Hippocampal formation (tissue), 2 donors: ENCODE measurements at regions not wholly inside any gene's neighbourhood (a gene's known extent, or its start where the extent isn't known, plus 50 kb on each side); places are given as distances from the start of the nearest gene placed in this dataset.

Experiments
- DNase-seq, 2 donors: peaks; one replicate each; lab custom pipeline; 2025; lab: John Stamatoyannopoulos, UW

DNA sequence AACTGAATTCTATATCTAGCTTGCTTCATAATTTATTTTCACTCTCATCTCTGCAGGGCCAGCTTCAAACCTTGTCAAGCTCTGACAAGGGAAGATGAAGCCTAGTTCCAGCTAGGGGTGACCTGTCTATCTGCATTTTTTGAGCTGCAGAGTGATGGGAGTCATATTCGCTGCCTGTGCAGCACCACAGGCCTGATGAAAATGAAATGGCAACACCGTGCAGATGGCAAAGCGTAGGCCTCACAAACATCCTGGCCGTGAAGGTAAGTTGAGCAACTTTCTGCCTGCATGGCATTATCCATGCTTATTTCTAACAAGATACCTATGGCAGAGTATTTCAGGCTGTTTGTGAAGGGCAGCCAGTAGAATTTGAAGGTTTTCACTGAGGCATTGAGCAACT, 86.4 kb upstream of the C1QTNF9B start:
- no peak for DNase-seq

- no peak for DNase-seq
Observed at GRCh38 chr13:23984546-23984945, 87.2 kb upstream of the C1QTNF9B start.

GRCh38 chr13:23985060-23985459, 87.8 kb upstream of the C1QTNF9B start:
- no peak for DNase-seq

- DNase-seq, result no peak
Observed at GRCh38 chr13:23985839-23986238, 88.5 kb upstream of the C1QTNF9B start.

GRCh38 chr13:23986619-23987018, 89.3 kb upstream of the C1QTNF9B start:
- DNase-seq, result no peak

GRCh38 chr13:23987331-23987894, 90.1 kb upstream of the C1QTNF9B start:
- no peak for DNase-seq

GRCh38 chr13:23988546-23989122, 91.3 kb upstream of the C1QTNF9B start:
- DNase-seq, result no peak

- DNase-seq, result no peak
Observed at GRCh38 chr13:23990455-23990854, 93.2 kb upstream of the C1QTNF9B start.

- no peak for DNase-seq
Observed at GRCh38 chr13:23991119-23991518, 93.8 kb upstream of the C1QTNF9B start.

- peak; percentile 84 to 86 for DNase-seq
Observed at GRCh38 chr13:23992781-23993679, 95.7 kb upstream of the C1QTNF9B start.

- no peak for DNase-seq
Observed at GRCh38 chr13:23993680-23993985, 96.3 kb upstream of the C1QTNF9B start.

DNA sequence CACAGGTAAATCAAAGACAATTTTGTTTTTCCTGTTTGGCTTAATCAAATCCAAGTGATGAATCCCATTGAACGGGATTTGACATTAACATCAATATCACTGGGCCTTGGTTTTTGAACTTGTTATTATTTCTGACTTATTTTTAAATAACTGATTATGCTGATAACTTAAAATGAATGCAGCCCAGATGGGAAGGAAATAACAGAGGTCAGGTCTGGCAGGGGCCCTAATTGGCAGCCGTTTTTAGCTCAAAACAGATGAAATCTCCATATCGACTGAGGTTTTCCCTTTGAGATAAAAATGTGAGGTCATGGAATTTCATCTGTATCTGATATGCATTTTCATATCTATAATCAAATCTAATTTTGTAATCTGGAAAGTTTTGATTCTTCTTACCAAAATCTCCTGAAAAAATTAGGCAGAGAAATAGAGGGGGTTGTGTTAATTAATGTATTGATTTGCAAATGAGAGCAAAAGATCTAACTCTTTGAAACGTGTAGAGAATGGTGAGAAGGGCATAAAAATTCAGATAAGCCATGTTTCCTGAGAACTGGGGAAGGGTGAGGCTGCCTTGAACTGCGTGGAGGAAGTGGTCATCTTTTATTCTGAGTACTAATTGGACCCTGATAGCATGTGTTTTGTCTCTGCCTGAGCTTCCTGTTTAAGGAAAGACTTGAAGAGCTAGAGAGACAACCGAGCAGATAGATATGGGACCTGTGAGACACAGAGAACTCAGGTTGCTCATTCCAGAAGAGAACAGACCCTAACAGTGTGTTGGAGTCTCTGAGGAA, 98.2 kb upstream of the C1QTNF9B start:
- DNase-seq, result no peak

GRCh38 chr13:23996456-23996855, 99.2 kb upstream of the C1QTNF9B start:
- DNase-seq, result no peak

- no peak for DNase-seq
Observed at GRCh38 chr13:23999424-23999823, 102.1 kb upstream of the C1QTNF9B start.

DNA sequence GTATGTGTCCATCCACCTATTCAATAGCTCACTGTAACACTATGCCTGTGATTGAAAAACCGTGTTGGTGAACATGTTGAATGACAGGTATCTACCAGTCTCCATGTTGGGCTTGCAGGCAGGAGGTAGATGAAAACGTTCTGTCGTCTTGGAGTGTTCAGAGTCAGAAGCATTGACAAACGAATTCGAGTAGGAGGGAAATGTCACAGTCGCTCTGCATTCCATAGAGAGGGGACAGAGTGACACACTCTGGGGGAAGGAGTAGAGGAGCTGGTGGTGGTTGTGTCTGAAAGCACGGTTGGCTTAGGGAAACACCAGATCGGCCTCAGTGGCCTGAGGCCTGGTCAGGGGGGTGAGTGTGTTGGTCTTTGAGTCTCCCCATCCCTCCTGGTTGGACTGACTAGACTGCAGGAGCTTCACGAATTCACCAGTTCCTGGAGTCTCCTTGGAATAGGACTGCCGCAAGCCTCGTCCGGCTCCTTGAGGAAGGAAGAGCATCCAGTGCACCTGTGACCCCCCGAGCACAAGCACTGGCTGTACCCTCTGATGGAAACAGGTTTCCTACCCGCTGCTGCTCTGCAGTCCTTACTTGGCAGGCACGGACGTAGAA, 105.0 kb upstream of the C1QTNF9B start:
- DNase-seq, result no peak

- DNase-seq, result no peak
Observed at GRCh38 chr13:24004142-24004899, 107.0 kb upstream of the C1QTNF9B start.

GRCh38 chr13:24004971-24005370, 107.7 kb upstream of the C1QTNF9B start:
- peak in 1 of 2 donors; percentile 54 for DNase-seq

- DNase-seq, result no peak
Observed at GRCh38 chr13:24005755-24006281, 108.5 kb upstream of the C1QTNF9B start.

GRCh38 chr13:24006520-24007248, 109.4 kb upstream of the C1QTNF9B start:
- DNase-seq, result no peak

GRCh38 chr13:24007979-24008620, 110.8 kb upstream of the C1QTNF9B start:
- no peak for DNase-seq
